ENCODE measurements at regions not wholly inside any gene's neighbourhood (a gene's known extent, or its start where the extent isn't known, plus 50 kb on each side); places are given as distances from the start of the nearest gene placed in this dataset.
"Not testable (repeated sequence)": the region's sequence is repeated elsewhere in the genome, so short reads cannot be mapped to it uniquely, and the experiment has no call there.

DNA sequence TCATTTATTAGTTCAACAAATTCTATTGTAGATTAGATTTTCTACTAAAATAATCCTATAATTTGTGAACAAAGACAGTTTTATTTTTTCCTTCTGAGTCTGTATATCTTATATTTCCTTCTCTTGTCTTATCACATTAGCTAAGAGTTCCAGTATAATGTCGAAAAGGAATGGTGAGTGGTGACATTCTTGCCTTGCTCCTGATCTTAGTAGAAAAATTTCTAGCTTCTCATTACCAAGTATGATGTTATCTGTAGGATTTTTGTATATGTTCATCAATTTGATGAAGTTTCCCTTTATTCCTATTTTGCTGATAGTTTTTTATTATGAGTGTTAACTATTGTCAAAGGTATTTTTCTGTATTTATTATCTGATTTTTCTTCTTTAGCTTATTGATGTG, 756.6 kb upstream of the BCHE start:
- H3K27ac ChIP-seq: no peak overlapping the region
- H3K27me3 ChIP-seq (replicated peaks; ENCODE audit: insufficient read depth): no peaks in the 10 kb centered on the region
- TF ChIP-seq POLR2AphosphoS5 (IDR thresholded peaks at IDR 0.05): no peak
- TF ChIP-seq POLR2A (IDR thresholded peaks at IDR 0.05): no peak
- TF ChIP-seq, protein P1, sequence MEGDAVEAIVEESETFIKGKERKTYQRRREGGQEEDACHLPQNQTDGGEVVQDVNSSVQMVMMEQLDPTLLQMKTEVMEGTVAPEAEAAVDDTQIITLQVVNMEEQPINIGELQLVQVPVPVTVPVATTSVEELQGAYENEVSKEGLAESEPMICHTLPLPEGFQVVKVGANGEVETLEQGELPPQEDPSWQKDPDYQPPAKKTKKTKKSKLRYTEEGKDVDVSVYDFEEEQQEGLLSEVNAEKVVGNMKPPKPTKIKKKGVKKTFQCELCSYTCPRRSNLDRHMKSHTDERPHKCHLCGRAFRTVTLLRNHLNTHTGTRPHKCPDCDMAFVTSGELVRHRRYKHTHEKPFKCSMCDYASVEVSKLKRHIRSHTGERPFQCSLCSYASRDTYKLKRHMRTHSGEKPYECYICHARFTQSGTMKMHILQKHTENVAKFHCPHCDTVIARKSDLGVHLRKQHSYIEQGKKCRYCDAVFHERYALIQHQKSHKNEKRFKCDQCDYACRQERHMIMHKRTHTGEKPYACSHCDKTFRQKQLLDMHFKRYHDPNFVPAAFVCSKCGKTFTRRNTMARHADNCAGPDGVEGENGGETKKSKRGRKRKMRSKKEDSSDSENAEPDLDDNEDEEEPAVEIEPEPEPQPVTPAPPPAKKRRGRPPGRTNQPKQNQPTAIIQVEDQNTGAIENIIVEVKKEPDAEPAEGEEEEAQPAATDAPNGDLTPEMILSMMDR (IDR thresholded peaks at IDR 0.05): no peak
- WGBS: 98% methylated on average over 1 of the region's 1 CpG
- no peaks in the 10 kb centered on the region for H3K9me3 ChIP-seq
- H3K4me3 ChIP-seq: no peak overlapping the region
- no peaks in the 10 kb centered on the region for H3K4me1 ChIP-seq (replicated peaks)
- intact Hi-C loops (cut with DNase I): no loop called here
- no peak for DNase-seq (ENCODE audit: low spot score)
- H3K36me3 ChIP-seq: no peaks in the 10 kb centered on the region

DNA sequence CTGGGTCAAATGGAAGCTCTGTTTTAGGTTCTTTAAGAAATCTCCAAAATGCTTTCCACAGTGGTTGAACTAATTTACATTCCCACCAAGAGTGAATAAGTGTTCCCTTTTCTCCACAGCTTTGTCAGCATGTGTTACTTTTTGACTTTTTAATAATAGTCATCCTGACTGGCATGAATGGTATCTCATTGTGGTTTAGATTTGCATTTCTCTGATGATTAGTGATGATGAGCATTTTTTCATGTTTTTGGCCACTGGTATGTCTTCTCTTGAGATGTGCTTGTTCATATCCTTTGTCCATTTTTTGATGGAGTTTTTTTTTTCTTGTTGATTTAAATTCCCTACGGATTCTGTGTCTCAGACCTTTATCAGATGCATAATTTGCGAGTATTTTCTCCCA, 745.0 kb upstream of the BCHE start:
- H3K9me3 ChIP-seq: no peaks in the 10 kb centered on the region
- WGBS: 79% methylated on average over 2 of the region's 2 CpGs
- intact Hi-C loops (cut with DNase I): no loop called here
- H3K4me1 ChIP-seq (replicated peaks): no peaks in the 10 kb centered on the region
- no peaks in the 10 kb centered on the region for H3K27me3 ChIP-seq (replicated peaks; ENCODE audit: insufficient read depth)
- no peak for TF ChIP-seq POLR2AphosphoS5 (IDR thresholded peaks at IDR 0.05)
- TF ChIP-seq, protein P1 (IDR thresholded peaks at IDR 0.05): no peak
- TF ChIP-seq POLR2A (IDR thresholded peaks at IDR 0.05): no peak
- no peak overlapping the region for H3K4me3 ChIP-seq
- H3K27ac ChIP-seq: no peak overlapping the region
- DNase-seq (ENCODE audit: low spot score): no peak
- no peaks in the 10 kb centered on the region for H3K36me3 ChIP-seq

DNA sequence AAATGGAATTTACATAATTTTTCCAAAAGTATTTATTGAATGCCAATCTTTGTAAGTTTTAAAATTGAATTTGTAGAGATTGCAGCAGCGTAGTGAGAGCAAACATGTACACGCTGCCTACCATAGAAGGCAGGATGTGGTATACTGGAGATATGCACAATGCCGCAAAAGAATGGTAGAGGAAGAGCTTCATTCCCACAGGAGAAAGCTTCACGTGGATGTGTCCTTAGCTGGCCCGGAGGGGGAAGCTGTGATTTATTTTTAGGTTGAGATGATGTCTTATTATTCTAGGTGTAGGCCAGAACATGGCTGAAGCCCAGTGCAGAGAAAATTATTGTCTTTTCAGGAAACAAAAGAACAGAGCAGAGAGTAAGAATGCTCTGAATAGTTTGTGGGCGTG, 743.3 kb upstream of the BCHE start:
- no peaks in the 10 kb centered on the region for H3K4me1 ChIP-seq (replicated peaks)
- H3K27ac ChIP-seq: no peak overlapping the region
- intact Hi-C loops (cut with DNase I): no loop called here
- no peak for DNase-seq (ENCODE audit: low spot score)
- no peak for TF ChIP-seq POLR2AphosphoS5 (IDR thresholded peaks at IDR 0.05)
- TF ChIP-seq, protein P1 (IDR thresholded peaks at IDR 0.05): no peak
- no peak for TF ChIP-seq POLR2A (IDR thresholded peaks at IDR 0.05)
- no peaks in the 10 kb centered on the region for H3K27me3 ChIP-seq (replicated peaks; ENCODE audit: insufficient read depth)
- WGBS: 73% methylated on average over 6 of the region's 6 CpGs
- H3K4me3 ChIP-seq: no peak overlapping the region
- H3K9me3 ChIP-seq: no peaks in the 10 kb centered on the region
- H3K36me3 ChIP-seq: no peaks in the 10 kb centered on the region

DNA sequence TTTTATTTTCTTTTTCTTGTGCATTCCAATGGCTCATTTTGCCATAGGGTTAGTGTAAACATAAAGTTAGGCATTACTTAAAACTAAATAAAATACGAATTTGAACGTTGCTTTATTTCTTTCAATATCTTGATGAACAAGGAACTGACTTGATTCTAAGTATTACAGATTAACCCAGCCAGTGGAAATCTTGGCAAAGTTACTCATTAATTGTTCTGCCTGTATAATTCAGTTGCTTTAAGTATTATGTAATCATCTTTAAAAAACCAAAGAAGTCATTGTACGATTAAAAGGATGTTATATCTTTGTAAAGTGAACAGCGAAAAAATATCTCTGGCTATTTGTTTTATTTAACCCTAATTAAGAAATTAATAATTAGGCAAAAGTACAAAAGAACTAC, 737.9 kb upstream of the BCHE start:
- no peaks in the 10 kb centered on the region for H3K27me3 ChIP-seq (replicated peaks; ENCODE audit: insufficient read depth)
- DNase-seq (ENCODE audit: low spot score): no peak
- no peak overlapping the region for H3K27ac ChIP-seq
- no peaks in the 10 kb centered on the region for H3K36me3 ChIP-seq
- H3K9me3 ChIP-seq: no peaks in the 10 kb centered on the region
- WGBS: 47% methylated on average over 4 of the region's 4 CpGs
- H3K4me1 ChIP-seq (replicated peaks): no peaks in the 10 kb centered on the region
- TF ChIP-seq, protein P1 (IDR thresholded peaks at IDR 0.05): no peak
- TF ChIP-seq POLR2A (IDR thresholded peaks at IDR 0.05) (no peak), POLR2AphosphoS5 (IDR thresholded peaks at IDR 0.05) (no peak)
- H3K4me3 ChIP-seq: no peak overlapping the region
- intact Hi-C loops (cut with DNase I): no loop called here

DNA sequence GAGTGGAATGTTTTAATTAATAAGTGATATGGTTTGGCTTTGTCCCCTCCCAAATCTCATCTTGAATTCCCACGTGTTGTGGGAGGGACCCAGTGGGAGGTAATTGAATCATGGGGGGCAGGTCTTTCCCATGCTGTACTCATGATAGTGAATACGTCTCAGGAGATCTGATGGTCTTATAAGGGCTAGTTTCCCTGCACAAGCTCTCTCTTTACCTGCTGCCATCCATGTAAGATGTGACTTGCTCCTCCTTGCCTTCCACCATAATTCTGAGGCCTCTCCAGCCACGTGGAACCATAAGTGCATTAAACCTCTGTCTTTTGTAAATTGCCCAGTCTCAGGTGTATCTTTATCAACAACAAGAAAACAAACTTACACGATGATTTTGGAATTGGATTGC, 734.5 kb upstream of the BCHE start:
- H3K27me3 ChIP-seq (replicated peaks; ENCODE audit: insufficient read depth); intact Hi-C loops (cut with DNase I); H3K4me3 ChIP-seq; H3K4me1 ChIP-seq (replicated peaks); H3K27ac ChIP-seq; H3K36me3 ChIP-seq; DNase-seq (ENCODE audit: low spot score); H3K9me3 ChIP-seq: not testable (repeated sequence)
- WGBS: 74% methylated on average over 4 of the region's 4 CpGs

Data from prostate gland (tissue), 2 donors.